ENCODE measurements at regions not wholly inside any gene's neighbourhood (a gene's known extent, or its start where the extent isn't known, plus 50 kb on each side); places are given as distances from the start of the nearest gene placed in this dataset.
"Not testable (repeated sequence)": the region's sequence is repeated elsewhere in the genome, so short reads cannot be mapped to it uniquely, and the experiment has no call there.

DNA sequence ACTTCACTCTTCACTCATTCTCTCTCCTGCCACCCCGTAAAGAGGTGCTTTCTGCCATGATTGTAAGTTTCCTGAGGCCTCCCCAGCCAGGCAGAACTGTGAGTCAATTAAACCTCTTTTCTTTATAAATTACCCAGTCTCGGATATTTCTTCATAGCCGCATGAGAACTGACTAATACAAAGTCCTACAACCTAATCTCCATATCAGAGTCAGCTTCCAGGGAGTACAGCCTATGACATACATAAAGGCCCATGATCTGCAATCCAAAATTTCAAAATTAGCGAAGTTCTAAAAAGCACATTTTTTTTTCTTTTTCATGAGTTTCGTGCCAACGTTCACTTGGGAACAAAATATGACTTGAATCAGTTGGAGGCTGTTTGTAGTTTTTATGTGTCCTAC lies 256.9 kb upstream of the DUSP10 start:
- Mint-ChIP-seq H3K4me3 (no peak overlapping the region), H3K27ac (no peak overlapping the region), H3K27me3 (peaks cover 2% of the 10 kb centered on the region), H3K4me1 (peaks cover 14% of the 10 kb centered on the region), H3K9me3 (no peaks in the 10 kb centered on the region), H3K36me3 (ENCODE audit: low read depth) (no peaks in the 10 kb centered on the region)
- intact Hi-C loops (cut with micrococcal nuclease) = loop anchor here (10.0 kb wide), 1 partner anchor 554 kb away; no protein-coding TSS in a partner anchor
- no peak for DNase-seq

DNA sequence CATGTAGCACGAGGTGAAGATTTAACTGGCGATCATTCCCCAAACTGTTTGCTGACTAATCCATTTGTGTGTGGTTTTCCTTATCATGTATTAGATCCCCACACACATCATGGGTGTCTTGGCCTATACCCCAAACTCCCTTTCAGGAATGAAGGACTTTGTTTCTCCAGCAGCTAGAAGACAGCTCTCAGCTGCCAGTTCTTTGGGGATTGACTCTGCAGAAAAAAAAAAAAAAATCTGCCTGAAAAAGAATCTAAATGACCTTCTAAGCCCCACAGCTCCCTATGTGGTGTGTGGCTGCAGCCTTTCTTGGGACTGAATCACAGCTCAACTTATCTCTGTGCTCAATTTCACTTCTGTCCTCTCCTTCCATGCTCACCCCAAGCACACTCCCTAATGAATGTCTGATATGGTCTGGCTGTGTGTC lies 256.3 kb upstream of the DUSP10 start:
- Mint-ChIP-seq H3K4me1 (peaks cover 18% of the 10 kb centered on the region), H3K27me3 (peaks cover under 1% of the 10 kb centered on the region), H3K36me3 (ENCODE audit: low read depth) (no peaks in the 10 kb centered on the region), H3K27ac (no peak overlapping the region), H3K9me3 (no peaks in the 10 kb centered on the region), H3K4me3 (no peak overlapping the region)
- no peak for DNase-seq
- intact Hi-C loops (cut with micrococcal nuclease) = loop anchor here (10.0 kb wide), 1 partner anchor 553 kb away; no protein-coding TSS in a partner anchor

GRCh38 chr1:221997012-221997411 lies 255.1 kb upstream of the DUSP10 start:
- H3K9me3 Mint-ChIP-seq; H3K27me3 Mint-ChIP-seq; H3K27ac Mint-ChIP-seq; DNase-seq; H3K36me3 Mint-ChIP-seq (ENCODE audit: low read depth); H3K4me3 Mint-ChIP-seq: not testable (repeated sequence)
- H3K4me1 Mint-ChIP-seq = peaks cover 24% of the 10 kb centered on the region
- intact Hi-C loops (cut with micrococcal nuclease) = loop anchor here (10.0 kb wide), 1 partner anchor 552 kb away; no protein-coding TSS in a partner anchor

DNA sequence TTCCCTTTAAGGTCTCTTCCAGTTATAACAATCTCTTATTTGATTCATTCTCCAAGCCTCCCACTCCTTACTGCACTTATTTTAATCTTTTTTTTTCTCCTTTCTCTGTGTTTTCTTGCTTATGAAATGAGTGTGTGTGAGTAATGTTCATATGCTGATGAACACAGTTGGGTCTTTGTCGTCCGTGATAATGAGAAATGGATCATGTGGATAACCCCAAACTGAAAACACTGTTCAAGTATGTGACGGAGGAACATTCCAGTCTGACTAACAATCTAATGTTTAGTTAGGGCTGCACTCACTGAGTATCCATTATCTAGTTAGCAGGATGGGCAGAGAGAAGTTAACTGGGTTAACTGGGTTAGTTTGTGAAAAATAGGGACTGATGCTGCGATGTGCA lies 253.1 kb upstream of the DUSP10 start:
- Mint-ChIP-seq H3K27me3 (no peaks in the 10 kb centered on the region), H3K4me1 (peaks cover 26% of the 10 kb centered on the region), H3K27ac (peak overlapping the region; percentile 92), H3K36me3 (ENCODE audit: low read depth) (no peaks in the 10 kb centered on the region), H3K4me3 (no peak overlapping the region), H3K9me3 (peaks cover 6% of the 10 kb centered on the region)
- no peak for DNase-seq
- intact Hi-C loops (cut with micrococcal nuclease) = loop anchor here (1.0 to 10.0 kb wide), 7 partner anchors 34 to 550 kb away; no protein-coding TSS in a partner anchor

GRCh38 chr1:221994274-221994698 lies 252.4 kb upstream of the DUSP10 start:
- Mint-ChIP-seq H3K27ac (peak overlapping the region; percentile 92), H3K4me3 (peak overlapping the region; percentile 23), H3K9me3 (peaks cover 6% of the 10 kb centered on the region), H3K4me1 (peaks cover 26% of the 10 kb centered on the region), H3K36me3 (ENCODE audit: low read depth) (no peaks in the 10 kb centered on the region), H3K27me3 (no peaks in the 10 kb centered on the region)
- intact Hi-C loops (cut with micrococcal nuclease) = loop anchor here (1.0 to 10.0 kb wide), 7 partner anchors 33 to 549 kb away; no protein-coding TSS in a partner anchor
- DNase-seq = peak; percentile 65

DNA sequence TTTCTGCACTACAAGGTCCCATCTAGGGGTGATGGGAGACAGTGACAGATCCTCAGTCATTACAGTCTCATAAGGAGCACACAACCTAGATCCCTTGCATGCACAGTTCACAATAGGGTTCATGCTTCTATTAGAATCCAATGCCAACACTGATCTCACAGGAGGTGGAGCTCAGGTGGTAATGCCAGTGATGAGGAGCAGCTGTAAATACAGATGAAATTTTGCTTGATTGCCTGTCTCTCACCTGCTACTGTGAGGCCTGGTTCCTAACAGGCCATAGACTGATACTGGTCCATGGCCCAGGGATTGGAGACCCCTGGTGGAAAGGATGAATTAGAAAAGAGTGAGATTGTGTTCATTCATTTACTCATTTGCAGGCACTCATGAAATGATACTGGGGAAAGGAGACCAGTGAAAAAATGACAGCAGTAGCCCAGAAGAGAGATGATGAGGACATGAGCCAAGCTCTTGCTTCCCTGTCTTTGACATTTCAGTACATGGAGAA lies 251.6 kb upstream of the DUSP10 start:
- intact Hi-C loops (cut with micrococcal nuclease) = loop anchor here (5.0 to 10.0 kb wide), 4 partner anchors 116 to 549 kb away; no protein-coding TSS in a partner anchor
- Mint-ChIP-seq H3K4me1 (peaks cover 26% of the 10 kb centered on the region), H3K27ac (peak overlapping the region; percentile 62), H3K4me3 (no peak overlapping the region), H3K36me3 (ENCODE audit: low read depth) (no peaks in the 10 kb centered on the region), H3K9me3 (peaks cover 9% of the 10 kb centered on the region), H3K27me3 (no peaks in the 10 kb centered on the region)
- no peak for DNase-seq

DNA sequence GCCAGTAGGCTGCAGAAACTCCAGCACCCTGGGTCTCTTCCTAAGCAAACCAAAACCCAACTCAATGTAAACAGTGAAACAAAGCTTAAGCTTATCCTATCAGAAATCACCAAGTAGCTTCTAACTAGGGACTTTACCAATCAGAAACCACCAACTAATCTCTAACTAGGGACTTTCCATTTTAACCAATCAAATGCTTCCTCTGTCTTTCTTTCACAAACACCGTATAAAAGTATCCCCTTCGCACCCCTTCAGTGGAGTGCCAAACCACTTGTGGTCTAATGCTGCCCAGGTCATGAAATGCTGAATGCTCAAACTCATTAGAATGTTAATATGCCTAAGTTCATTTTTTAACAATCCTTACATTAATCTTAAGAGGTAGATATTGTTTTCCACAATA lies 250.5 kb upstream of the DUSP10 start:
- no peak overlapping the region for H3K4me3 Mint-ChIP-seq
- DNase-seq = no peak
- intact Hi-C loops (cut with micrococcal nuclease) = loop anchor here (5.0 to 10.0 kb wide), 4 partner anchors 115 to 548 kb away; no protein-coding TSS in a partner anchor
- peaks cover 9% of the 10 kb centered on the region for H3K9me3 Mint-ChIP-seq
- no peaks in the 10 kb centered on the region for H3K27me3 Mint-ChIP-seq
- H3K27ac Mint-ChIP-seq = no peak overlapping the region
- peaks cover 26% of the 10 kb centered on the region for H3K4me1 Mint-ChIP-seq
- peaks cover 1% of the 10 kb centered on the region for H3K36me3 Mint-ChIP-seq (ENCODE audit: low read depth)

DNA sequence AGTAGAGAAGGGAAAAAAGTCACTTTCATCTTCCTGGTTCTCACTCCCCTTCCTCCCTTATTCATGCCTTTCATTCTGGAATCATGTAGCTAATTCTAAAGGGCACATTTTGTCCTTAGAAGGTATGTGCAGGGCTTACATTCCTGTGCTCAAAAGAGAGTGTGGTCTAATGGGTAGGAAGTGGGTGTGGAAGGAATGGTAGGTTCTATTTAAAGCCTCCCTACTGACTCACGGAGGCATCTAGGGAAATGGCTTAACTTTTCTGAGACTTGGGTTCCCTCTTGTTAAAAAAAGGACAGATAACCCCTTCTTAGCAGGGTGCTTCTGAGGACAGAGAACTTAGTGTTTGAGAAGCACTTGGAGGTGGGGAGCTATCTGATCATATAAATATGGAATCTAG lies 249.3 kb upstream of the DUSP10 start:
- Mint-ChIP-seq H3K4me1 (peaks cover 26% of the 10 kb centered on the region), H3K36me3 (ENCODE audit: low read depth) (peaks cover 1% of the 10 kb centered on the region), H3K27ac (no peak overlapping the region), H3K9me3 (peaks cover 9% of the 10 kb centered on the region), H3K4me3 (no peak overlapping the region), H3K27me3 (no peaks in the 10 kb centered on the region)
- intact Hi-C loops (cut with micrococcal nuclease) = loop anchor here (5.0 to 10.0 kb wide), 4 partner anchors 114 to 546 kb away; no protein-coding TSS in a partner anchor
- no peak for DNase-seq

GRCh38 chr1:221989741-221990140 lies 247.9 kb upstream of the DUSP10 start:
- Mint-ChIP-seq H3K9me3 (peaks cover 9% of the 10 kb centered on the region), H3K4me3 (no peak overlapping the region), H3K4me1 (peaks cover 21% of the 10 kb centered on the region), H3K27ac (no peak overlapping the region), H3K27me3 (no peaks in the 10 kb centered on the region), H3K36me3 (ENCODE audit: low read depth) (peaks cover 1% of the 10 kb centered on the region)
- intact Hi-C loops (cut with micrococcal nuclease) = loop anchor here (5.0 to 10.0 kb wide), 4 partner anchors 112 to 545 kb away; no protein-coding TSS in a partner anchor
- DNase-seq = no peak

DNA sequence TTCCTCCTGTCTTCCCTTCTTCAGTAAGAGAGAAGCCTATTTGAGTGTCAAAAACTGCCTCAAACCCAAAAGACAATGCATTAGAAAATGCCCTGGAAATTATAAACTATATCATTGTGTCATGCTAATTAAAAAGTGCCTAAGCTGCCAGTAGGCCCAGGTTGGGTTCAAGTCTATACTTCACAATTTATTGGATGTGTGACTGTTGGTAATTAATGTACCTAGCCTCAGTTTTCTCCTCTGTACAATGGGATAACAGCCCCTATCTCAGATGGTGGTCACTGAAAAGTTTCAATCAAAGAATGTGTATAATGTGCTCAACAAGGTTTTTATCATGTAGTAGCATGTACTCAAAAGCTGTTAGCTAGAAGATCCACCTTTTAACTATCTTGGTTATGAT lies 246.9 kb upstream of the DUSP10 start:
- no peak overlapping the region for H3K27ac Mint-ChIP-seq
- peaks cover 12% of the 10 kb centered on the region for H3K4me1 Mint-ChIP-seq
- intact Hi-C loops (cut with micrococcal nuclease) = no loop called here
- peaks cover 1% of the 10 kb centered on the region for H3K36me3 Mint-ChIP-seq (ENCODE audit: low read depth)
- no peak for DNase-seq
- no peak overlapping the region for H3K4me3 Mint-ChIP-seq
- H3K9me3 Mint-ChIP-seq = peaks cover 9% of the 10 kb centered on the region
- no peaks in the 10 kb centered on the region for H3K27me3 Mint-ChIP-seq

DNA sequence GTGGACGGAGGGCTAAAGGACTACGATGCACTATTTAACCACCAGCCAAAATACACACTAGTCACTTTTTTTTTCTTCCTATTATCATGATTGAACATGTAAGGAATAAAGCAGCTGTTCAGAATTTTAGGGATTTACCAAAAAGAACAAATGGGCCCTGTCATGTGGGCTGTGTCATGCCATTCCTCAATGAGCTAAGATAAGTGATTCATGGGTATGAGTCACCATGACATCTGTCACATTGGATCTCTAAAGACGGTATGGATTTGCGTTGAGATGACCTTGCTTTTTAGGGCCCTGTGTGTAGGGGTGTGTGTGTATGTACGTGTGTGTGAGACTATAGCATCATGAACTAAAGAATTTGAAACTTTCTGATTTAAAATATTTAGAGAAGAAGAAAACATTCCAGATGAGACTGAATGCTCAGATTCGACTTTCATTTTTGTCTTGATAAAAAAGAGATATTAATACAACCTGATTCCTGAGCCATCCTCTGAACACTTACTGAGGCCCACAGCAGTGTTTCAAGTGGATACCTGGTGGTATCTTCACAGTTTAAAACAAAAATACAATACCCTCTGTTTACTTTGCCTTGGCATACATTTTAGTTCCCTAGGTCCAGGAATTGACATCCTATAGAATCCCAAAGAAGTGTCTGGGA lies 246.1 kb upstream of the DUSP10 start:
- H3K9me3 Mint-ChIP-seq = peaks cover 9% of the 10 kb centered on the region
- intact Hi-C loops (cut with micrococcal nuclease) = no loop called here
- H3K4me3 Mint-ChIP-seq = no peak overlapping the region
- peaks cover 7% of the 10 kb centered on the region for H3K27me3 Mint-ChIP-seq
- no peak for DNase-seq
- H3K4me1 Mint-ChIP-seq = peaks cover 8% of the 10 kb centered on the region
- H3K36me3 Mint-ChIP-seq (ENCODE audit: low read depth) = peaks cover 1% of the 10 kb centered on the region
- H3K27ac Mint-ChIP-seq = no peak overlapping the region

GRCh38 chr1:221983444-221983843 lies 241.6 kb upstream of the DUSP10 start:
- intact Hi-C loops (cut with micrococcal nuclease) = no loop called here
- no peak for DNase-seq
- H3K9me3 Mint-ChIP-seq = no peaks in the 10 kb centered on the region
- peaks cover 11% of the 10 kb centered on the region for H3K27me3 Mint-ChIP-seq
- peaks cover 1% of the 10 kb centered on the region for H3K36me3 Mint-ChIP-seq (ENCODE audit: low read depth)
- no peak overlapping the region for H3K4me3 Mint-ChIP-seq
- H3K27ac Mint-ChIP-seq = no peak overlapping the region
- no peaks in the 10 kb centered on the region for H3K4me1 Mint-ChIP-seq

- DNase-seq = no peak
- no peaks in the 10 kb centered on the region for H3K36me3 Mint-ChIP-seq (ENCODE audit: low read depth)
- intact Hi-C loops (cut with micrococcal nuclease) = no loop called here
- H3K4me1 Mint-ChIP-seq = no peaks in the 10 kb centered on the region
- no peaks in the 10 kb centered on the region for H3K9me3 Mint-ChIP-seq
- no peak overlapping the region for H3K27ac Mint-ChIP-seq
- H3K4me3 Mint-ChIP-seq = no peak overlapping the region
- H3K27me3 Mint-ChIP-seq = peaks cover 11% of the 10 kb centered on the region
Observed at GRCh38 chr1:221981461-221981860, 239.6 kb upstream of the DUSP10 start.

DNA sequence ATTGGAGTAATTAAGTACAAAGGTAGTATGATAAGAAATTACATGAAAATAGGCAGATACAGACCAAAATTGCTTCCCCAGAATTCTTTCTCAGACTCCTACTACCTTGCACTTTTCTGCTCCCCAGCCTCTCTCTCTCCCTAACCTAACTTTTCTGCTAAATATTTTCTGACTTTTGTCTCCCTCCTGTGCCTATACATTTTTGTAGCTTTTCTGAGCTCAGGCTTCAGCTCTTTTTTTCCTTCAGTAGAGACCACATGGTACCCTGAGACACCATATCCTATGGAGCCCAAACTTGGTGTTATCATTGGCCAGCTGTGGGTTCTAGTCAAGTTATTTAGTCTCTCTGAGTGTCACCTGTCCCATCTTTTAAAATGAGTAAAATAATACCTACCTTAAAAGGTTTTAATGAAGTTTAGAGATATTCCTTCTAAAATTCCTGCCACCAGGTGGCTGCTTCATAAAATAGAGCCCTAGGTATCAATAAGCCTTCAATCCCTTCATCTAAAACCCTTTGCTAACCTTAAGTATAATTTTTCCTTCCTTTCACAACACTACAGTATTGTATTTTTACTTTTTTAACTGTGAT lies 237.6 kb upstream of the DUSP10 start:
- intact Hi-C loops (cut with micrococcal nuclease) = no loop called here
- no peak overlapping the region for H3K27ac Mint-ChIP-seq
- DNase-seq = no peak
- no peaks in the 10 kb centered on the region for H3K4me1 Mint-ChIP-seq
- peaks cover 11% of the 10 kb centered on the region for H3K27me3 Mint-ChIP-seq
- no peaks in the 10 kb centered on the region for H3K36me3 Mint-ChIP-seq (ENCODE audit: low read depth)
- H3K9me3 Mint-ChIP-seq = no peaks in the 10 kb centered on the region
- no peak overlapping the region for H3K4me3 Mint-ChIP-seq

Measured in activated CD4-positive, alpha-beta T cell treated with anti-CD3 and anti-CD28 coated beads, Interleukin-2, amount 10 ng/mL, durations not matched to agents 24 days and 14 days (primary cell).